IMR-90 (cell line): ENCODE measurements at regions not wholly inside any gene's neighbourhood (a gene's known extent, or its start where the extent isn't known, plus 50 kb on each side); places are given as distances from the start of the nearest gene placed in this dataset.

ENCODE experiments used
- ATAC-seq: fragments of 200-7000 bp; cut with Tn5 transposase; 2 replicates; pipeline ENCODE4 v1.9.1; 2020; ENCODE audit warnings: low read depth, mild to moderate bottlenecking, moderate library complexity
- BruUV-seq: library from RNA; stranded (reverse); fragments of 400-500 nt; replicated peaks from 2 replicates; lab custom pipeline; 2021; lab: Mats Ljungman, UMichigan
- CTCF ChIA-PET: fragments of 300-600 bp; formaldehyde crosslinking; extraction: SDS; loops from one replicate; lab custom pipeline; 2021; ENCODE audit warnings: antibody characterized with exemption; lab: Yijun Ruan, JAX
- POLR2A ChIA-PET: fragments of 300-600 bp; sonication (Branson Sonifier 250); formaldehyde crosslinking; loops from one replicate; lab custom pipeline; 2022; ENCODE audit warnings: antibody characterized with exemption; ENCODE audit not compliant: unreplicated experiment; lab: Charles Lee
- DNase-seq: peaks from one replicate; pipeline ENCODE4 v3.0.0; 2013
- H2AFZ ChIP-seq: replicated peaks from 2 replicates; pipeline ENCODE3; 2013; ENCODE audit warnings: low read length, mild to moderate bottlenecking; ENCODE audit not compliant: poor library complexity
- H2AK5ac ChIP-seq: 2 replicates; pipeline ENCODE4 v1.6.1; 2013; ENCODE audit warnings: low read depth, low read length, inconsistent platforms
- H2AK9ac ChIP-seq: replicated peaks from 2 replicates; pipeline ENCODE3; 2013; ENCODE audit warnings: mild to moderate bottlenecking, low read depth, low read length, moderate library complexity; ENCODE audit not compliant: poor library complexity
- H2BK120ac ChIP-seq: 2 replicates; pipeline ENCODE4 v1.6.1; 2013; ENCODE audit warnings: low read depth, low read length, inconsistent platforms
- H2BK15ac ChIP-seq: 3 replicates; pipeline ENCODE4 v1.6.1; 2013; ENCODE audit warnings: low read depth, low read length, inconsistent platforms
- H2BK20ac ChIP-seq: 2 replicates; pipeline ENCODE4 v1.6.1; 2013; ENCODE audit warnings: low read depth, mild to moderate bottlenecking, inconsistent platforms, low read length, moderate library complexity
- H2BK5ac ChIP-seq: 2 replicates; pipeline ENCODE4 v1.6.1; 2013; ENCODE audit warnings: mild to moderate bottlenecking, low read depth, low read length, inconsistent platforms; ENCODE audit not compliant: poor library complexity, severe bottlenecking
- H3K14ac ChIP-seq: replicated peaks from 2 replicates; pipeline ENCODE4 v1.6.1; 2013; ENCODE audit warnings: low read depth, low read length, inconsistent platforms
- H3K18ac ChIP-seq: 2 replicates; pipeline ENCODE4 v1.6.1; 2013; ENCODE audit warnings: low read depth, low read length, control low read depth
- H3K23ac ChIP-seq: 2 replicates; pipeline ENCODE4 v1.6.1; 2013; ENCODE audit warnings: low read depth, low read length, inconsistent platforms
- H3K27ac ChIP-seq: 2 replicates; pipeline ENCODE4 v1.5.1; 2013; ENCODE audit warnings: mild to moderate bottlenecking, control low read depth, low read length; ENCODE audit not compliant: insufficient read depth
- H3K27me3 ChIP-seq: 2 replicates; pipeline ENCODE4 v1.6.1; 2013; ENCODE audit warnings: low read length; ENCODE audit not compliant: control insufficient read depth, insufficient read depth
- H3K36me3 ChIP-seq: 2 replicates; pipeline ENCODE4 v1.6.1; 2013; ENCODE audit warnings: low read length, mixed read lengths; ENCODE audit not compliant: control insufficient read depth, insufficient read depth
- H3K4ac ChIP-seq: 2 replicates; pipeline ENCODE4 v1.6.1; 2013; ENCODE audit warnings: low read depth, low read length, inconsistent platforms
- H3K4me1 ChIP-seq: 2 replicates; pipeline ENCODE4 v1.6.1; 2013; ENCODE audit warnings: low read length, mixed read lengths; ENCODE audit not compliant: control insufficient read depth, insufficient read depth
- H3K4me2 ChIP-seq: 2 replicates; pipeline ENCODE4 v1.6.1; 2013; ENCODE audit warnings: low read depth, mild to moderate bottlenecking, control low read depth, low read length, moderate library complexity
- H3K4me3 ChIP-seq: 2 replicates; pipeline ENCODE4 v1.5.1; 2013; ENCODE audit warnings: low read depth, mild to moderate bottlenecking, control low read depth, low read length, moderate library complexity; ENCODE audit not compliant: insufficient read depth
- H3K56ac ChIP-seq: 2 replicates; pipeline ENCODE4 v1.6.1; 2013; ENCODE audit warnings: low read length, inconsistent platforms; ENCODE audit not compliant: insufficient read depth; ENCODE audit errors: extremely low read depth
- H3K79me1 ChIP-seq, 2 experiments: 2 replicates each; pipeline ENCODE4 v1.6.1; 2013; ENCODE audit warnings: low read length in 2 of 2, inconsistent platforms in 1 of 2, low read depth in 1 of 2
- H3K9ac ChIP-seq: 2 replicates; pipeline ENCODE4 v1.6.1; 2013; ENCODE audit warnings: low read depth, low read length, control low read depth
- H3K9me1 ChIP-seq: 2 replicates; pipeline ENCODE4 v1.6.1; 2013; ENCODE audit warnings: low read length, inconsistent platforms; ENCODE audit not compliant: insufficient read depth
- H3K9me3 ChIP-seq: 2 replicates; pipeline ENCODE4 v1.6.1; 2013; ENCODE audit warnings: low read length; ENCODE audit not compliant: control insufficient read depth, insufficient read depth
- H4K20me1 ChIP-seq: 2 replicates; pipeline ENCODE4 v1.6.1; 2013; ENCODE audit warnings: low read length, inconsistent platforms; ENCODE audit not compliant: insufficient read depth
- H4K5ac ChIP-seq: 2 replicates; pipeline ENCODE4 v1.6.1; 2013; ENCODE audit warnings: mild to moderate bottlenecking, low read depth, low read length, control low read depth
- H4K8ac ChIP-seq, 2 experiments: 2 replicates each; pipeline ENCODE4 v1.6.1; 2013; ENCODE audit warnings: low read depth in 2 of 2, low read length in 2 of 2, control low read depth in 1 of 2, inconsistent platforms in 1 of 2
- H4K91ac ChIP-seq: 2 replicates; pipeline ENCODE4 v1.6.1; 2013; ENCODE audit warnings: low read depth, low read length, inconsistent platforms; ENCODE audit not compliant: insufficient read depth
- BHLHE40 ChIP-seq: fragments of 150-350 bp; IDR thresholded peaks from 2 replicates; pipeline ENCODE4 v1.6.1; 2016; ENCODE audit warnings: mild to moderate bottlenecking, low read depth, low read length
- FOS ChIP-seq: fragments of 150-350 bp; IDR thresholded peaks from 2 replicates; pipeline ENCODE4 v1.6.1; 2016; ENCODE audit warnings: low read depth, low read length
- SMC3 ChIP-seq: fragments of 150-350 bp; IDR thresholded peaks from 2 replicates; pipeline ENCODE4 v1.6.1; 2016; ENCODE audit warnings: low read depth, mild to moderate bottlenecking, antibody characterized with exemption, low read length, moderate library complexity
- WGBS, 2 experiments: methylation state at CpG; one replicate each; pipeline versions ENCODE4 v1.1.5 to v1.1.7; 2013; ENCODE audit warnings: missing lambda C conversion rate in 2 of 2; ENCODE audit not compliant: insufficient read length in 1 of 2; ENCODE audit errors: extremely low coverage in 2 of 2; 5-methylcytosine and 5-hydroxymethylcytosine counted together
- dilution Hi-C: fragments of 300-500 bp; cut with HindIII; formaldehyde crosslinking; loops from one replicate; pipeline ENCODE4 v1.14.3; 2018; ENCODE audit warnings: low sequenced_read_pairs; ENCODE audit not compliant: unreplicated experiment
- in situ Hi-C: fragments of 300-500 bp; cut with MboI; formaldehyde crosslinking; loops from 3 replicates; pipeline ENCODE4 v1.14.3; 2019; ENCODE audit warnings: low sequenced_read_pairs, inconsistent platforms, mixed read lengths
- intact Hi-C: fragments of 100-400 bp; cut with micrococcal nuclease; formaldehyde crosslinking; loops from 2 replicates; pipeline ENCODE4 v1.10.0; 2022

GRCh38 chr5:167814828-167815227 is 476.6 kb upstream of the WWC1 start:
- Histone ChIP-seq H3K36me3 (no peaks in the 10 kb centered on the region), H2AK5ac (no peak overlapping the region), H2BK15ac (no peak overlapping the region), H3K4ac (no peak overlapping the region), H3K23ac (no peak overlapping the region), H4K91ac (no peak overlapping the region), H2AK9ac (no peak overlapping the region), H2BK5ac (no peak overlapping the region), H3K9me1 (no peaks in the 10 kb centered on the region), H4K5ac (no peak overlapping the region), H4K20me1 (no peaks in the 10 kb centered on the region), H3K4me1 (no peaks in the 10 kb centered on the region; the same call in 1 of the 2 replicates), H3K4me3 (no peak overlapping the region), H2AFZ (no peak overlapping the region), H3K9me3 (no peaks in the 10 kb centered on the region), H3K27me3 (peaks cover 20% of the 10 kb centered on the region), H3K9ac (no peak overlapping the region), H3K27ac (no peak overlapping the region), H3K79me1 (no peaks in the 10 kb centered on the region), H3K18ac (no peak overlapping the region), H2BK120ac (no peak overlapping the region), H2BK20ac (no peak overlapping the region; the same call in 1 of the 2 replicates), H3K56ac (no peak overlapping the region), H3K4me2 (peak overlapping the region; percentile 52), H3K14ac (no peak overlapping the region), H4K8ac (0 out of 4 replicates have a peak overlapping the region, but pooled peaks of 1 of the 2 experiments have one; percentile 27)
- BruUV-seq, result no TSS peak
- in situ Hi-C loops (no loop called here), intact Hi-C loops (no loop called here), dilution Hi-C loops (no loop called here)
- POLR2A ChIA-PET, result no interaction called here
- DNase-seq (peak; percentile 88), ATAC-seq (peak; percentile 97)
- no CpG with 5 or more reads among the region's 4 CpGs for WGBS, 2 experiments
- CTCF ChIA-PET, result no interaction called here
- peak; percentile 34; the same call in 1 of the 2 replicates for TF ChIP-seq BHLHE40
- no peak for TF ChIP-seq SMC3
- TF ChIP-seq FOS, result 0 out of 2 replicates have a peak, but pooled peaks have one; percentile 10
